IMR-90 (cell line): ENCODE measurements at regions not wholly inside any gene's neighbourhood (a gene's known extent, or its start where the extent isn't known, plus 50 kb on each side); places are given as distances from the start of the nearest gene placed in this dataset.

Experiments used
- ATAC-seq: fragments of 200-7000 bp; cut with Tn5 transposase; 2 replicates; pipeline ENCODE4 v1.9.1; 2020; ENCODE audit warnings: low read depth, mild to moderate bottlenecking, moderate library complexity
- BruUV-seq: library from RNA; stranded (reverse); fragments of 400-500 nt; replicated peaks from 2 replicates; lab custom pipeline; 2021; lab: Mats Ljungman, UMichigan
- CTCF ChIA-PET: fragments of 300-600 bp; formaldehyde crosslinking; extraction: SDS; loops from one replicate; lab custom pipeline; 2021; ENCODE audit warnings: antibody characterized with exemption; lab: Yijun Ruan, JAX
- POLR2A ChIA-PET: fragments of 300-600 bp; sonication (Branson Sonifier 250); formaldehyde crosslinking; loops from one replicate; lab custom pipeline; 2022; ENCODE audit warnings: antibody characterized with exemption; ENCODE audit not compliant: unreplicated experiment; lab: Charles Lee
- DNase-seq: peaks from one replicate; pipeline ENCODE4 v3.0.0; 2013
- H2AFZ ChIP-seq: replicated peaks from 2 replicates; pipeline ENCODE3; 2013; ENCODE audit warnings: low read length, mild to moderate bottlenecking; ENCODE audit not compliant: poor library complexity
- H2AK5ac ChIP-seq: 2 replicates; pipeline ENCODE4 v1.6.1; 2013; ENCODE audit warnings: low read depth, low read length, inconsistent platforms
- H2AK9ac ChIP-seq: replicated peaks from 2 replicates; pipeline ENCODE3; 2013; ENCODE audit warnings: mild to moderate bottlenecking, low read depth, low read length, moderate library complexity; ENCODE audit not compliant: poor library complexity
- H2BK120ac ChIP-seq: 2 replicates; pipeline ENCODE4 v1.6.1; 2013; ENCODE audit warnings: low read depth, low read length, inconsistent platforms
- H2BK15ac ChIP-seq: 3 replicates; pipeline ENCODE4 v1.6.1; 2013; ENCODE audit warnings: low read depth, low read length, inconsistent platforms
- H2BK20ac ChIP-seq: 2 replicates; pipeline ENCODE4 v1.6.1; 2013; ENCODE audit warnings: low read depth, mild to moderate bottlenecking, inconsistent platforms, low read length, moderate library complexity
- H2BK5ac ChIP-seq: 2 replicates; pipeline ENCODE4 v1.6.1; 2013; ENCODE audit warnings: mild to moderate bottlenecking, low read depth, low read length, inconsistent platforms; ENCODE audit not compliant: poor library complexity, severe bottlenecking
- H3K14ac ChIP-seq: replicated peaks from 2 replicates; pipeline ENCODE4 v1.6.1; 2013; ENCODE audit warnings: low read depth, low read length, inconsistent platforms
- H3K18ac ChIP-seq: 2 replicates; pipeline ENCODE4 v1.6.1; 2013; ENCODE audit warnings: low read depth, low read length, control low read depth
- H3K23ac ChIP-seq: 2 replicates; pipeline ENCODE4 v1.6.1; 2013; ENCODE audit warnings: low read depth, low read length, inconsistent platforms
- H3K27ac ChIP-seq: 2 replicates; pipeline ENCODE4 v1.5.1; 2013; ENCODE audit warnings: mild to moderate bottlenecking, control low read depth, low read length; ENCODE audit not compliant: insufficient read depth
- H3K27me3 ChIP-seq: 2 replicates; pipeline ENCODE4 v1.6.1; 2013; ENCODE audit warnings: low read length; ENCODE audit not compliant: control insufficient read depth, insufficient read depth
- H3K36me3 ChIP-seq: 2 replicates; pipeline ENCODE4 v1.6.1; 2013; ENCODE audit warnings: low read length, mixed read lengths; ENCODE audit not compliant: control insufficient read depth, insufficient read depth
- H3K4ac ChIP-seq: 2 replicates; pipeline ENCODE4 v1.6.1; 2013; ENCODE audit warnings: low read depth, low read length, inconsistent platforms
- H3K4me1 ChIP-seq: 2 replicates; pipeline ENCODE4 v1.6.1; 2013; ENCODE audit warnings: low read length, mixed read lengths; ENCODE audit not compliant: control insufficient read depth, insufficient read depth
- H3K4me2 ChIP-seq: 2 replicates; pipeline ENCODE4 v1.6.1; 2013; ENCODE audit warnings: low read depth, mild to moderate bottlenecking, control low read depth, low read length, moderate library complexity
- H3K4me3 ChIP-seq: 2 replicates; pipeline ENCODE4 v1.5.1; 2013; ENCODE audit warnings: low read depth, mild to moderate bottlenecking, control low read depth, low read length, moderate library complexity; ENCODE audit not compliant: insufficient read depth
- H3K56ac ChIP-seq: 2 replicates; pipeline ENCODE4 v1.6.1; 2013; ENCODE audit warnings: low read length, inconsistent platforms; ENCODE audit not compliant: insufficient read depth; ENCODE audit errors: extremely low read depth
- H3K79me1 ChIP-seq, 2 experiments: 2 replicates each; pipeline ENCODE4 v1.6.1; 2013; ENCODE audit warnings: low read length in 2 of 2, inconsistent platforms in 1 of 2, low read depth in 1 of 2
- H3K9ac ChIP-seq: 2 replicates; pipeline ENCODE4 v1.6.1; 2013; ENCODE audit warnings: low read depth, low read length, control low read depth
- H3K9me1 ChIP-seq: 2 replicates; pipeline ENCODE4 v1.6.1; 2013; ENCODE audit warnings: low read length, inconsistent platforms; ENCODE audit not compliant: insufficient read depth
- H3K9me3 ChIP-seq: 2 replicates; pipeline ENCODE4 v1.6.1; 2013; ENCODE audit warnings: low read length; ENCODE audit not compliant: control insufficient read depth, insufficient read depth
- H4K20me1 ChIP-seq: 2 replicates; pipeline ENCODE4 v1.6.1; 2013; ENCODE audit warnings: low read length, inconsistent platforms; ENCODE audit not compliant: insufficient read depth
- H4K5ac ChIP-seq: 2 replicates; pipeline ENCODE4 v1.6.1; 2013; ENCODE audit warnings: mild to moderate bottlenecking, low read depth, low read length, control low read depth
- H4K8ac ChIP-seq, 2 experiments: 2 replicates each; pipeline ENCODE4 v1.6.1; 2013; ENCODE audit warnings: low read depth in 2 of 2, low read length in 2 of 2, control low read depth in 1 of 2, inconsistent platforms in 1 of 2
- H4K91ac ChIP-seq: 2 replicates; pipeline ENCODE4 v1.6.1; 2013; ENCODE audit warnings: low read depth, low read length, inconsistent platforms; ENCODE audit not compliant: insufficient read depth
- BHLHE40 ChIP-seq: fragments of 150-350 bp; IDR thresholded peaks from 2 replicates; pipeline ENCODE4 v1.6.1; 2016; ENCODE audit warnings: mild to moderate bottlenecking, low read depth, low read length
- CEBPB ChIP-seq: IDR thresholded peaks from 2 replicates; pipeline ENCODE4 v1.6.1; 2012; ENCODE audit warnings: low read depth, low read length, improper control_type of control experiment
- CHD1 ChIP-seq: IDR thresholded peaks from 2 replicates; pipeline ENCODE4 v1.6.1; 2012; ENCODE audit warnings: low read depth, low read length, improper control_type of control experiment
- ELK1 ChIP-seq: fragments of 150-350 bp; IDR thresholded peaks from 2 replicates; pipeline ENCODE4 v1.6.1; 2016; ENCODE audit warnings: low read depth, mild to moderate bottlenecking, low read length, moderate library complexity, borderline replicate concordance
- FOS ChIP-seq: fragments of 150-350 bp; IDR thresholded peaks from 2 replicates; pipeline ENCODE4 v1.6.1; 2016; ENCODE audit warnings: low read depth, low read length
- MAFK ChIP-seq: IDR thresholded peaks from 2 replicates; pipeline ENCODE4 v1.6.1; 2012; ENCODE audit warnings: low read depth, low read length, improper control_type of control experiment
- MAZ ChIP-seq: IDR thresholded peaks from 2 replicates; pipeline ENCODE4 v1.6.1; 2012; ENCODE audit warnings: low read depth, mild to moderate bottlenecking, low read length, improper control_type of control experiment, moderate library complexity, borderline replicate concordance
- MXI1 ChIP-seq: IDR thresholded peaks from 2 replicates; pipeline ENCODE4 v1.6.1; 2012; ENCODE audit warnings: low read depth, mild to moderate bottlenecking, low read length, moderate library complexity, borderline replicate concordance
- NFE2L2 ChIP-seq: fragments of 150-350 bp; IDR thresholded peaks from 2 replicates; pipeline ENCODE4 v1.6.1; 2016; ENCODE audit warnings: low read depth, mild to moderate bottlenecking, low read length
- POLR2A ChIP-seq: IDR thresholded peaks from 2 replicates; pipeline ENCODE4 v1.6.1; 2012; ENCODE audit warnings: mild to moderate bottlenecking, low read depth, low read length
- RAD21 ChIP-seq: IDR thresholded peaks from 2 replicates; pipeline ENCODE4 v1.6.1; 2012; ENCODE audit warnings: low read length, improper control_type of control experiment
- RCOR1 ChIP-seq: IDR thresholded peaks from 2 replicates; pipeline ENCODE4 v1.6.1; 2012; ENCODE audit warnings: mild to moderate bottlenecking, low read length, improper control_type of control experiment; ENCODE audit not compliant: insufficient replicate concordance
- RFX5 ChIP-seq: IDR thresholded peaks from 2 replicates; pipeline ENCODE4 v1.8.0; 2012; ENCODE audit warnings: low read depth, mild to moderate bottlenecking, low read length, moderate library complexity
- SMC3 ChIP-seq: fragments of 150-350 bp; IDR thresholded peaks from 2 replicates; pipeline ENCODE4 v1.6.1; 2016; ENCODE audit warnings: low read depth, mild to moderate bottlenecking, antibody characterized with exemption, low read length, moderate library complexity
- WGBS, 2 experiments: methylation state at CpG; one replicate each; pipeline versions ENCODE4 v1.1.5 to v1.1.7; 2013; ENCODE audit warnings: missing lambda C conversion rate in 2 of 2; ENCODE audit not compliant: insufficient read length in 1 of 2; ENCODE audit errors: extremely low coverage in 2 of 2; 5-methylcytosine and 5-hydroxymethylcytosine counted together
- dilution Hi-C: fragments of 300-500 bp; cut with HindIII; formaldehyde crosslinking; loops from one replicate; pipeline ENCODE4 v1.14.3; 2018; ENCODE audit warnings: low sequenced_read_pairs; ENCODE audit not compliant: unreplicated experiment
- in situ Hi-C: fragments of 300-500 bp; cut with MboI; formaldehyde crosslinking; loops from 3 replicates; pipeline ENCODE4 v1.14.3; 2019; ENCODE audit warnings: low sequenced_read_pairs, inconsistent platforms, mixed read lengths
- intact Hi-C: fragments of 100-400 bp; cut with micrococcal nuclease; formaldehyde crosslinking; loops from 2 replicates; pipeline ENCODE4 v1.10.0; 2022
- TF ChIP-seq, protein P1 (sequence below): fragments of 150-350 bp; IDR thresholded peaks from 2 replicates; pipeline ENCODE4 v1.6.1; 2017; ENCODE audit warnings: mild to moderate bottlenecking, antibody characterized with exemption, low read length, low read depth
- TF ChIP-seq, protein P2 (sequence below): conservative IDR thresholded peaks from 2 replicates; pipeline ENCODE4 v1.5.1; 2012; ENCODE audit warnings: mild to moderate bottlenecking, low read depth, low read length, improper control_type of control experiment

GRCh38 chr12:97756066-97756666, 293.6 kb downstream of the RMST start:
- Histone ChIP-seq H2AK9ac (no peak overlapping the region), H3K18ac (no peak overlapping the region), H2AFZ (no peak overlapping the region), H3K9me3 (peaks cover 10% of the 10 kb centered on the region), H2BK15ac (no peak overlapping the region), H2AK5ac (no peak overlapping the region), H3K79me1 (no peaks in the 10 kb centered on the region), H3K14ac (no peak overlapping the region), H3K36me3 (no peaks in the 10 kb centered on the region), H3K4me2 (no peak overlapping the region), H3K4ac (no peak overlapping the region), H4K20me1 (no peaks in the 10 kb centered on the region), H4K91ac (no peak overlapping the region), H3K56ac (no peak overlapping the region), H3K23ac (no peak overlapping the region), H4K5ac (no peak overlapping the region), H2BK120ac (no peak overlapping the region), H3K4me3 (no peak overlapping the region), H3K4me1 (no peaks in the 10 kb centered on the region), H3K9ac (no peak overlapping the region), H2BK5ac (no peak overlapping the region), H4K8ac (no peak overlapping the region), H3K9me1 (no peaks in the 10 kb centered on the region), H3K27ac (no peak overlapping the region), H2BK20ac (no peak overlapping the region), H3K27me3 (no peaks in the 10 kb centered on the region)
- in situ Hi-C loops (no loop called here), dilution Hi-C loops (no loop called here), intact Hi-C loops (no loop called here)
- ChIA-PET POLR2A (no interaction called here), CTCF (no interaction called here)
- DNase-seq: no peak
- WGBS, 2 experiments: no CpG with 5 or more reads among the region's 10 CpGs
- TF ChIP-seq, protein P1, sequence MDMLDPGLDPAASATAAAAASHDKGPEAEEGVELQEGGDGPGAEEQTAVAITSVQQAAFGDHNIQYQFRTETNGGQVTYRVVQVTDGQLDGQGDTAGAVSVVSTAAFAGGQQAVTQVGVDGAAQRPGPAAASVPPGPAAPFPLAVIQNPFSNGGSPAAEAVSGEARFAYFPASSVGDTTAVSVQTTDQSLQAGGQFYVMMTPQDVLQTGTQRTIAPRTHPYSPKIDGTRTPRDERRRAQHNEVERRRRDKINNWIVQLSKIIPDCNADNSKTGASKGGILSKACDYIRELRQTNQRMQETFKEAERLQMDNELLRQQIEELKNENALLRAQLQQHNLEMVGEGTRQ: no peak
- TF ChIP-seq FOS: no peak
- TF ChIP-seq RAD21: no peak
- no peak for TF ChIP-seq CEBPB
- TF ChIP-seq MAFK: no peak
- TF ChIP-seq NFE2L2: no peak
- no peak for TF ChIP-seq POLR2A
- no peak for TF ChIP-seq BHLHE40
- no peak for TF ChIP-seq SMC3
- TF ChIP-seq CHD1: no peak
- no peak for TF ChIP-seq RFX5
- TF ChIP-seq, protein P2, sequence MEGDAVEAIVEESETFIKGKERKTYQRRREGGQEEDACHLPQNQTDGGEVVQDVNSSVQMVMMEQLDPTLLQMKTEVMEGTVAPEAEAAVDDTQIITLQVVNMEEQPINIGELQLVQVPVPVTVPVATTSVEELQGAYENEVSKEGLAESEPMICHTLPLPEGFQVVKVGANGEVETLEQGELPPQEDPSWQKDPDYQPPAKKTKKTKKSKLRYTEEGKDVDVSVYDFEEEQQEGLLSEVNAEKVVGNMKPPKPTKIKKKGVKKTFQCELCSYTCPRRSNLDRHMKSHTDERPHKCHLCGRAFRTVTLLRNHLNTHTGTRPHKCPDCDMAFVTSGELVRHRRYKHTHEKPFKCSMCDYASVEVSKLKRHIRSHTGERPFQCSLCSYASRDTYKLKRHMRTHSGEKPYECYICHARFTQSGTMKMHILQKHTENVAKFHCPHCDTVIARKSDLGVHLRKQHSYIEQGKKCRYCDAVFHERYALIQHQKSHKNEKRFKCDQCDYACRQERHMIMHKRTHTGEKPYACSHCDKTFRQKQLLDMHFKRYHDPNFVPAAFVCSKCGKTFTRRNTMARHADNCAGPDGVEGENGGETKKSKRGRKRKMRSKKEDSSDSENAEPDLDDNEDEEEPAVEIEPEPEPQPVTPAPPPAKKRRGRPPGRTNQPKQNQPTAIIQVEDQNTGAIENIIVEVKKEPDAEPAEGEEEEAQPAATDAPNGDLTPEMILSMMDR: no peak
- TF ChIP-seq MXI1: no peak
- TF ChIP-seq MAZ: no peak
- TF ChIP-seq ELK1: no peak
- TF ChIP-seq RCOR1: no peak
- ATAC-seq: no peak
- BruUV-seq: no TSS peak
